Liver (tissue), 8 donors: ENCODE measurements at regions not wholly inside any gene's neighbourhood (a gene's known extent, or its start where the extent isn't known, plus 50 kb on each side); places are given as distances from the start of the nearest gene placed in this dataset.

Experiments used
- DNase-seq: peaks from one replicate; pipeline ENCODE4 v3.0.0-alpha.2; 2017; ENCODE audit warnings: low spot score
- H3K27ac ChIP-seq, 2 donors: one replicate each; pipeline ENCODE4 v1.7.0; 2013; ENCODE audit warnings: inconsistent platforms in 2 of 2, low read length in 2 of 2, control low read depth in 1 of 2, low read depth in 1 of 2, mild to moderate bottlenecking in 1 of 2
- H3K27me3 ChIP-seq, 4 donors: one replicate each; pipeline versions ENCODE4 v1.6.1 to v1.7.0; 2013; ENCODE audit warnings: low read length in 3 of 4, inconsistent platforms in 1 of 4, mild to moderate bottlenecking in 1 of 4, moderate library complexity in 1 of 4; ENCODE audit not compliant: control insufficient read depth in 4 of 4, insufficient read depth in 4 of 4
- H3K36me3 ChIP-seq, 4 donors: one replicate each; pipeline versions ENCODE4 v1.6.1 to v1.7.0; 2013; ENCODE audit warnings: low read length in 3 of 4, mild to moderate bottlenecking in 3 of 4, low read depth in 1 of 4, moderate library complexity in 1 of 4; ENCODE audit not compliant: control insufficient read depth in 4 of 4, insufficient read depth in 3 of 4
- H3K4me1 ChIP-seq, 4 donors: one replicate each; pipeline versions ENCODE4 v1.6.1 to v1.7.0; 2013; ENCODE audit warnings: low read length in 3 of 4, mild to moderate bottlenecking in 3 of 4, moderate library complexity in 1 of 4; ENCODE audit not compliant: control insufficient read depth in 4 of 4, insufficient read depth in 4 of 4
- H3K4me3 ChIP-seq, 3 donors: one replicate each; pipeline versions ENCODE4 v1.6.1 to v1.7.0; 2013; ENCODE audit warnings: low read length in 3 of 3, control low read depth in 1 of 3, low read depth in 1 of 3, mild to moderate bottlenecking in 1 of 3
- H3K9ac ChIP-seq, 2 donors: one replicate each; pipeline ENCODE4 v1.7.0; 2013; ENCODE audit warnings: low read length in 2 of 2, mild to moderate bottlenecking in 2 of 2, moderate library complexity in 2 of 2, control low read depth in 1 of 2, low read depth in 1 of 2
- H3K9me3 ChIP-seq, 4 donors: one replicate each; pipeline versions ENCODE4 v1.6.1 to v1.7.0; 2013; ENCODE audit warnings: low read length in 3 of 4; ENCODE audit not compliant: control insufficient read depth in 4 of 4
- CTCF ChIP-seq: fragments of 150-350 bp; IDR thresholded peaks from 2 replicates; pipeline ENCODE4 v1.5.1; 2017; ENCODE audit warnings: improper control_type of control experiment, low read depth, low read length; ENCODE audit not compliant: missing input control
- FOXA1 ChIP-seq: IDR thresholded peaks from 2 replicates; pipeline ENCODE4 v1.6.1; 2016; ENCODE audit warnings: antibody characterized with exemption
- FOXA2 ChIP-seq: IDR thresholded peaks from 2 replicates; pipeline ENCODE4 v1.6.1; 2016; ENCODE audit warnings: antibody characterized with exemption
- GABPA ChIP-seq, 2 donors: IDR thresholded peaks in 1 of 2; conservative IDR thresholded peaks in 1 of 2; 2 replicates each; pipeline ENCODE4 v1.6.1; 2016; ENCODE audit warnings: antibody characterized with exemption in 2 of 2, mild to moderate bottlenecking in 1 of 2, moderate library complexity in 1 of 2
- HNF4A ChIP-seq, 2 donors: conservative IDR thresholded peaks; 2 replicates each; pipeline ENCODE4 v1.6.1; 2016; ENCODE audit warnings: antibody characterized with exemption in 2 of 2, mild to moderate bottlenecking in 2 of 2
- HNF4G ChIP-seq: IDR thresholded peaks from 2 replicates; pipeline ENCODE4 v1.6.1; 2016; ENCODE audit warnings: antibody characterized with exemption
- JUND ChIP-seq, 2 donors: IDR thresholded peaks; 2 replicates each; pipeline ENCODE4 v1.6.1; 2016; ENCODE audit warnings: antibody characterized with exemption in 2 of 2
- MAX ChIP-seq: IDR thresholded peaks from 2 replicates; pipeline ENCODE4 v1.6.1; 2016; ENCODE audit warnings: antibody characterized with exemption
- NR2F2 ChIP-seq: IDR thresholded peaks from 2 replicates; pipeline ENCODE4 v1.6.1; 2016; ENCODE audit warnings: antibody characterized with exemption
- RAD21 ChIP-seq, 2 donors: IDR thresholded peaks; 2 replicates each; pipeline ENCODE4 v1.6.1; 2016; ENCODE audit warnings: antibody characterized with exemption in 2 of 2, mild to moderate bottlenecking in 2 of 2
- REST ChIP-seq: IDR thresholded peaks from 2 replicates; pipeline ENCODE4 v1.6.1; 2016; ENCODE audit warnings: antibody characterized with exemption, mild to moderate bottlenecking
- RXRA ChIP-seq, 2 donors: IDR thresholded peaks; 2 replicates each; pipeline ENCODE4 v1.6.1; 2017 to 2018; ENCODE audit warnings: antibody characterized with exemption in 2 of 2, mild to moderate bottlenecking in 1 of 2
- SP1 ChIP-seq: IDR thresholded peaks from 2 replicates; pipeline ENCODE4 v1.6.1; 2018; ENCODE audit warnings: antibody characterized with exemption, mild to moderate bottlenecking
- TAF1 ChIP-seq: conservative IDR thresholded peaks from 2 replicates; pipeline ENCODE4 v1.6.1; 2016; ENCODE audit warnings: antibody characterized with exemption, mild to moderate bottlenecking
- YY1 ChIP-seq: IDR thresholded peaks from 2 replicates; pipeline ENCODE4 v1.6.1; 2016; ENCODE audit warnings: antibody characterized with exemption, mild to moderate bottlenecking
- ZBTB33 ChIP-seq: IDR thresholded peaks from 2 replicates; pipeline ENCODE4 v1.6.1; 2016; ENCODE audit warnings: antibody characterized with exemption
- WGBS: extraction: QIAGEN DNeasy Blood & Tissue Kit; methylation state at CpG from one replicate; pipeline ENCODE4 v1.1.7; 2013; 5-methylcytosine and 5-hydroxymethylcytosine counted together
- donor health status: healthy.
- donor health status: healthy.
- donor health status: healthy.
- donor health status: healthy.
- donor health status: healthy.

- Histone ChIP-seq H3K4me3 (no peak overlapping the region), H3K4me1 (no peaks in the 10 kb centered on the region), H3K27me3 (no peaks in the 10 kb centered on the region), H3K9ac (no peak overlapping the region), H3K9me3 (no peaks in the 10 kb centered on the region), H3K27ac (no peak overlapping the region), H3K36me3 (no peaks in the 10 kb centered on the region)
- no peak for TF ChIP-seq CTCF
- no peak for TF ChIP-seq GABPA (IDR thresholded peaks at IDR 0.05 in 1 of 2, conservative IDR thresholded peaks at IDR 0.05 in 1 of 2)
- TF ChIP-seq HNF4G, result no peak
- TF ChIP-seq NR2F2, result no peak
- WGBS, result 70% methylated on average over 4 of the region's 4 CpGs
- no peak for DNase-seq
These were observed 283.7 kb upstream of the PODXL start for GRCh38 chr7:131839967-131840690.

- Histone ChIP-seq H3K9me3 (no peaks in the 10 kb centered on the region), H3K4me3 (no peak overlapping the region), H3K4me1 (no peaks in the 10 kb centered on the region), H3K36me3 (no peaks in the 10 kb centered on the region), H3K27me3 (peaks cover 0 to 2% (median 0%) of the 10 kb centered on the region in 4 donors), H3K9ac (no peak overlapping the region), H3K27ac (no peak overlapping the region)
- no peak for TF ChIP-seq REST
- WGBS, result 39% methylated on average over 2 of the region's 2 CpGs
- no peak for DNase-seq
These were observed 280.3 kb upstream of the PODXL start for GRCh38 chr7:131836733-131837132.

- no peak for DNase-seq
- Histone ChIP-seq H3K4me3 (no peak overlapping the region), H3K36me3 (no peaks in the 10 kb centered on the region), H3K27me3 (peaks cover 0 to 5% (median 0%) of the 10 kb centered on the region in 4 donors), H3K27ac (no peak overlapping the region), H3K4me1 (no peaks in the 10 kb centered on the region), H3K9me3 (no peaks in the 10 kb centered on the region), H3K9ac (no peak overlapping the region)
- 68% methylated on average over 3 of the region's 3 CpGs for WGBS
- TF ChIP-seq REST, result no peak
- no peak for TF ChIP-seq YY1
- TF ChIP-seq MAX, result no peak
- no peak for TF ChIP-seq FOXA1
- no peak for TF ChIP-seq NR2F2
- TF ChIP-seq SP1, result no peak
- TF ChIP-seq HNF4G, result no peak
- no peak for TF ChIP-seq FOXA2
- no peak for TF ChIP-seq ZBTB33
- TF ChIP-seq TAF1, result no peak
- no peak for TF ChIP-seq JUND (IDR thresholded peaks at IDR 0.05)
- no peak for TF ChIP-seq GABPA (IDR thresholded peaks at IDR 0.05 in 1 of 2, conservative IDR thresholded peaks at IDR 0.05 in 1 of 2)
- no peak for TF ChIP-seq RAD21 (IDR thresholded peaks at IDR 0.05)
- TF ChIP-seq RXRA (IDR thresholded peaks at IDR 0.05), result no peak
- TF ChIP-seq HNF4A (conservative IDR thresholded peaks at IDR 0.05), result no peak
These were observed 278.7 kb upstream of the PODXL start for GRCh38 chr7:131835141-131835540.
